Activated gamma-delta T cell (primary cell): ENCODE measurements at regions not wholly inside any gene's neighbourhood (a gene's known extent, or its start where the extent isn't known, plus 50 kb on each side); places are given as distances from the start of the nearest gene placed in this dataset.
"Not testable (repeated sequence)": the region's sequence is repeated elsewhere in the genome, so short reads cannot be mapped to it uniquely, and the experiment has no call there.

Experiments used
- DNase-seq: peaks from one replicate; lab custom pipeline; 2025; lab: John Stamatoyannopoulos, UW

DNA sequence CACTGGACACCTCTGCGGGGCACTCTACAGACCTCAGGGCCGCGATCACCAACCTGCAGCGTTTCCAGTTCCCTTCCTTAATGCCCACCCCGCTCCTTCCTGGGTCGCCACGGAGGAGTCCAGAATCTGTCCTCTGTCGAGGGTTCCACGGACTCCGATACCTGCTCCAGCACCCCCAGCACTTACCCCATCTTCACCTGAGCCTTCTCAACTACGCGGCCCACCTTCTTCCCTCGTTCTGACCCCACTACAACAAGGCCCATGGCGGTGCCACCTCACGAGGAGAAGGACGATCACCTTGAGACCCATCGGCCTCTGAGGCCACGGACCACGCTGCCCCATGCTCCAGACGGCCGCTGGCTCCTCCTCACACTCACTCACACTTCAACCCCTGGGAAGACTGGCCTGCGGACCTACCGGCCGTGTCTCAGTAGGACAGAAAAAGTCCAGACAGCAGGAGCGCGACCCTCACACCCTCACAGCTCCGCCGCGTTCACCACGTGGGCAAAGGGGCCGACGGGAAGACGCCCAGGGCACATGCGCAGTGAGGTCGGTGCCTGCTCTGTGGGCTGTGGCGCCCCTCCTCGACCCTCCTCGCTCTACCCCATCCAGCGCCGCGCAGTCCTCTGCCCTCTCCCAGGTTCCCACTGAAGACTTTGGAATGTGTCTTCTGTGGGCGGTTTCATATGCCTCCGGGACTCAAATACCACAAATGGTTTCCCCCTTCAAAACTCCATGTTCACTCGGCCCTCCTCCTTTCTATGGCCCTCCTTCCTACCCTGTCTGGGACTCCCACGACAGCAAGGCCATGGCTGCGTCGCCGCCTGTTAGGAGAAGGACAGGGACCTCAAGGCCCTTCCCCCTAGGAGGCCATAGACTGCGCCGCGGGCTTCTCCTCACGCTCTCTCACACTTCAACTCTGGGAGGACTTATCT is 193.9 kb upstream of the PHF14 start:
- no peak for DNase-seq

- no peak for DNase-seq
Observed at GRCh38 chr7:10780400-10780747, 193.3 kb upstream of the PHF14 start.

GRCh38 chr7:10786976-10787375 is 186.7 kb upstream of the PHF14 start:
- not testable (repeated sequence) for DNase-seq

- no peak for DNase-seq
Observed at GRCh38 chr7:10789170-10789569, 184.5 kb upstream of the PHF14 start.

DNA sequence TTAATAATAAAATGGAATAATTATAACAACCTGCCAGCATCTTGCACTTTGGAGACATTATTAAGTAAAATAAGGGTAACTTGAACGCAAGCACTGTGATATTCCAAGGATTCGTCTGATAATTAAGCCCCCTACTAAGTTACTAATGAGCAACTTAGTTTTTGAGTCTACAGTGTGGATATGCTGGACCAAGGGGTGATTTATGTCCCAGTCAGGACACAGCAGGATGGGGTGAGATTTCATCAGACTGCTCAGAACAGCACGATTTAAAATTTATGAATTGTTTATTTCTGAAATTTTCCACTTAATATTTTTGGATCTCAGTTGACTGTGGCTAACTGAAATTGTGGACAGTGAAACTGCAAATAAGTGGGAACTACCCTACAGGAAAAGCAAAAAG is 182.8 kb upstream of the PHF14 start:
- no peak for DNase-seq

GRCh38 chr7:10793995-10794775 is 179.5 kb upstream of the PHF14 start:
- no peak for DNase-seq

GRCh38 chr7:10797157-10797556 is 176.5 kb upstream of the PHF14 start:
- DNase-seq, result no peak

DNA sequence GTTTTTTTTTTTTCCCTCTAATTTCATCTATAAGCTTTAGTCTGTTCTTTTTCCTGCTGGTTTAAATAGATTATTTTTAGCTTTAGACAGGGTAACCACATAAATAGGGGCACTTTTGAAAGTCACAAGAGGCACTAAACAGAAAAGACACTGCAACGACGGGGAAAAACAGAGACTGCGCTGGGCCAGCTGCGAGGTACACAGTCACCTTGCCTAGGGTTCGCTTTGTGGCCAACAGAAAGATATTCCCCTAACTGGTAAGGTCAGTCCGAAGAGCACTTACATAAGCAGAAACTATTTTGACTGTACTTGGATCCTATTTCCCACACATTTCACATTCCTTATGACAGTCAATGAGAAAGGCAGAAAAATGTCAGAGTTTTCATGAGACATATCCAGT is 175.6 kb upstream of the PHF14 start:
- DNase-seq, result no peak

GRCh38 chr7:10799475-10799874 is 174.2 kb upstream of the PHF14 start:
- DNase-seq, result no peak

GRCh38 chr7:10802011-10802410 is 171.7 kb upstream of the PHF14 start:
- no peak for DNase-seq

GRCh38 chr7:10802526-10802925 is 171.1 kb upstream of the PHF14 start:
- no peak for DNase-seq

DNA sequence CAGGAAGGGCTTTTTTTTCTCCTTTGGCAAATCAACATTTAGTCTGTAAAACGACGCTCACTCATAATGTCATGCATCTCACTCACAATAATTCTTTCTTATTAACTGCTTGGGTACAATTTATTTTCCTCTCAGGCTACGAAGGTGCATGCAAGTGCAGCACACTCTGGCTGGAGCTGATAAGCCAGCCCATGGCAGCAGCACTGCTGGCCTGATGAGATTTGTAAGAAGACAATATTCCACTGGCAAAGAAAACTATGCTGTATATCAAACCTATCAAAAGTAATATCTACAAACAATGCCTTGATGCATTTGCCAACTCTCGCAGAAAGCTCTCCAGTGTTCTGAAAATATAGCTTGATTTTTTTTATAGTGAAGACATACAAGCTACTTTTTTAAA is 170.0 kb upstream of the PHF14 start:
- no peak for DNase-seq

GRCh38 chr7:10804770-10805169 is 168.9 kb upstream of the PHF14 start:
- DNase-seq, result no peak

DNA sequence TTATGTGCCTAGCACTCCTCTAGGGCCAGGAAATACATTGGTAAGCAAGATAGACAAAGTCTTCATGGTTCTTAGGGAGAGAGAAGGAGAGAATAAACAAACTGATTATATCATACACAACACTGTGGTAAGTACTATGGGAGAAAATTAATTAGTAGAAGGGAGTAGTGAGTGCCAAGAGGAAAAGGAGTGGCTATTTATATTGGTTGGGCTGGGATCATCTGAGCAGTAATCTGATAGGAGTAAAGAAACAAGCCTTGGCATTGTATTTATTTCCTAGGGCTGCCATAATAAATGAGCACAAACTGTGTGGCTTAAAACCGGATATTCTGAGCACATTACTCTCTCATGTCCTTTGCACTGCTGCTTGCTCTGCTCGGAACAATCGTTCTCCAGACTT is 158.1 kb upstream of the PHF14 start:
- DNase-seq, result no peak

DNA sequence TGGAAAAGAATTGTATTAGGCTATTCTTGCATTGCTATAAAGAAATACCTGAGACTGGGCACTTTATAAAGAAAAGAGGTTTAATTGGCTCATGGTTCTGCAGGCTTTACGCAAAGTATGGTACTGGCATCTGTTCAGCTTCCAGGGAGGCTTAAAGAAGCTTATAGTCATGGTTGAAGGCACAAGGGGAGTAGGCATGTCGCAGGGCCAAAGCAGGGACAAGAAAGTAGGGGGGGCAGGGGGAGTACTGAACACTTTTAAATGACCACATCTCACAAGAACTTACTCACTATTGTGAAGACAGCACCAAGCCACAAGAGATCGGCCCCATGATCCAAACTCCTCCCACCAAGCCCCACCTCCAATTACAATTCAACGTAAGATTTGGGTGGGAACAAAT is 152.5 kb upstream of the PHF14 start:
- no peak for DNase-seq

- DNase-seq, result no peak
Observed at GRCh38 chr7:10824154-10824553, 149.5 kb upstream of the PHF14 start.

- no peak for DNase-seq
Observed at GRCh38 chr7:10838228-10838627, 135.4 kb upstream of the PHF14 start.

DNA sequence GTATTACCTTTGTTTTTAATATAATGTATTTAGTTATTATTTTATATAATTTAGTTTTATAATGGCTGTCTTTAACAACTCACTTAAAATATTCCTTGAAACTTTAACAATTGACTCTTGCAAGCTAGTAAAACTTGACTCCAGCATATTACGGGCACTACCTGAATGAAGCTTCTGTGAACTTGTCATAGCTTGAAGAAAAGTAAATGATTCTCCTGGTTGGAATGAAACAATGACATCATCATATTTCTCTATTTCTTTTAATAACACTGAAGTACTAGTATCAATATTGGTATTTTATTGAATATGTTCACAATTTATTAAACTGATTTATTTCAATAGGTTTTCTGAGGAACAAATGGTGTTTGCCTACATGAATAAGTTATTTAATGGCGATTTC is 128.4 kb upstream of the PHF14 start:
- DNase-seq, result no peak

GRCh38 chr7:10855583-10855982 is 118.1 kb upstream of the PHF14 start:
- no peak for DNase-seq

DNA sequence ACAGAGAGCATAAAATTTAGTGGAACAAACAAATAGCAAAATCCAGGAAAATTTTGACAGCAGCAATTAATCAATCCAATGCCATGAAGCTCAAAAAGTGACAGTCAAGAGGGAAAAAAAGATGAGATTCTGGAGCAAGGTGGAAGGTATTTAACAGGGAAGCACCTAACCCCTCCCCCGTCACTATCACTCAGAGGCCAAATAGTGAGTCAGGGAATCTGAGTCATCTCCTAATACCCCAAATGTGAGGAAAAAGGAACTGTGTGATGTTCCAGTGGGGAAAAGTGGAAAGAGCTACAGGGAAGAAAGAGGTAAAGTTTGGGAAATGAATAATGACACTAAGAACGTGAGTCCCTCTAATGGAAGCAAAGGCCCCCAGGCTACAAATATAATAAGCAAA is 113.2 kb upstream of the PHF14 start:
- DNase-seq, result no peak

GRCh38 chr7:10863476-10863875 is 110.2 kb upstream of the PHF14 start:
- no peak for DNase-seq

GRCh38 chr7:10874666-10875065 is 99.0 kb upstream of the PHF14 start:
- no peak for DNase-seq

DNA sequence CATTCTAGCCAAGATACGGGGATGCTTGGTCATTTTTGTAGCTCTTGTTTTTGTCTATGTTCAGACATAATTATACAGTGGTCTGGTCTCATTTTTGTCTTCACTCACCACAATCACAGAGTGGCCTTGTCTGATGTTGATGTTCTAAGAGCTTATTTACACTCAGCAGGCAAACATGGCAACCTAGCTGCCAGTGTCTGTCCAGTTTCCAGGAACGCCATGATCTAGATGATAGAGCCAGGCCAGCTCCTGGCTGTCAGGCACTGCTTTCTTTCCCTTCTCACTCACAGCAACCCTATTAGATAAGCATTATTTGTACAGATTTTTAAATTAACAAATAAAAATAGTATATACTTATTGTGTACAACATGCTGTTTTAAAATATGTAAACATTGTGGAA is 98.6 kb upstream of the PHF14 start:
- no peak for DNase-seq
